H9 (cell line): ENCODE measurements at regions not wholly inside any gene's neighbourhood (a gene's known extent, or its start where the extent isn't known, plus 50 kb on each side); places are given as distances from the start of the nearest gene placed in this dataset.
A peak's percentile ranks its signal among the peaks of the same experiment; 100 is the strongest.

Source experiments
- DNase-seq: peaks from one replicate; pipeline ENCODE4 v3.0.0-alpha.2; 2017
- H2AFZ ChIP-seq: one replicate; pipeline ENCODE4 v1.6.1; 2013; ENCODE audit warnings: mild to moderate bottlenecking, low read length, control low read depth, moderate library complexity
- H2AK5ac ChIP-seq: 2 replicates; pipeline ENCODE4 v1.6.1; 2013; ENCODE audit warnings: low read length, control low read depth, mixed read lengths; ENCODE audit not compliant: insufficient read length
- H2BK120ac ChIP-seq: one replicate; pipeline ENCODE4 v1.6.1; 2013; ENCODE audit warnings: low read depth, mild to moderate bottlenecking, low read length, control low read depth, inconsistent platforms; ENCODE audit not compliant: poor library complexity, severe bottlenecking
- H2BK12ac ChIP-seq: 2 replicates; pipeline ENCODE4 v1.6.1; 2013; ENCODE audit warnings: low read length, control low read depth, mixed read lengths, low read depth; ENCODE audit not compliant: insufficient read length
- H2BK15ac ChIP-seq: 2 replicates; pipeline ENCODE4 v1.6.1; 2013; ENCODE audit warnings: low read depth, low read length, control low read depth
- H2BK20ac ChIP-seq: one replicate; pipeline ENCODE4 v1.6.1; 2013; ENCODE audit warnings: low read depth, mild to moderate bottlenecking, low read length, control low read depth, inconsistent platforms; ENCODE audit not compliant: poor library complexity, severe bottlenecking
- H2BK5ac ChIP-seq: 2 replicates; pipeline ENCODE4 v1.6.1; 2013; ENCODE audit warnings: low read length, control low read depth, mixed read lengths; ENCODE audit not compliant: insufficient read length
- H3K14ac ChIP-seq: 2 replicates; pipeline ENCODE4 v1.6.1; 2013; ENCODE audit warnings: low read length, control low read depth; ENCODE audit not compliant: insufficient read depth
- H3K18ac ChIP-seq: 2 replicates; pipeline ENCODE4 v1.6.1; 2013; ENCODE audit warnings: low read depth, mild to moderate bottlenecking, mixed read lengths, low read length, control low read depth; ENCODE audit not compliant: insufficient read length
- H3K23ac ChIP-seq: 2 replicates; pipeline ENCODE4 v1.6.1; 2013; ENCODE audit warnings: low read length, control low read depth, mixed read lengths, low read depth; ENCODE audit not compliant: insufficient read length
- H3K23me2 ChIP-seq: 2 replicates; pipeline ENCODE4 v1.6.1; 2013; ENCODE audit warnings: low read depth, mild to moderate bottlenecking, mixed read lengths, low read length, control low read depth; ENCODE audit not compliant: insufficient read length, poor library complexity, severe bottlenecking
- H3K27ac ChIP-seq: 2 replicates; pipeline ENCODE4 v1.5.1; 2013; ENCODE audit warnings: low read length, control low read depth, mixed read lengths, low read depth; ENCODE audit not compliant: insufficient read length
- H3K27me3 ChIP-seq: 2 replicates; pipeline ENCODE4 v1.6.1; 2013; ENCODE audit warnings: low read length, control low read depth, inconsistent platforms; ENCODE audit not compliant: insufficient read depth
- H3K4ac ChIP-seq: 2 replicates; pipeline ENCODE4 v1.6.1; 2013; ENCODE audit warnings: low read depth, mild to moderate bottlenecking, control low read depth, inconsistent platforms, low read length, moderate library complexity
- H3K4me1 ChIP-seq: 2 replicates; pipeline ENCODE4 v1.6.1; 2013; ENCODE audit warnings: low read length, control low read depth, inconsistent platforms; ENCODE audit not compliant: insufficient read depth
- H3K4me2 ChIP-seq: 2 replicates; pipeline ENCODE4 v1.6.1; 2013; ENCODE audit warnings: low read length, control low read depth, mixed read lengths; ENCODE audit not compliant: insufficient read length, insufficient read depth
- H3K56ac ChIP-seq: 2 replicates; pipeline ENCODE4 v1.6.1; 2013; ENCODE audit warnings: low read depth, mild to moderate bottlenecking, mixed read lengths, low read length, control low read depth; ENCODE audit not compliant: insufficient read length
- H3K79me1 ChIP-seq: 2 replicates; pipeline ENCODE4 v1.6.1; 2013; ENCODE audit warnings: low read depth, mild to moderate bottlenecking, moderate library complexity, low read length, control low read depth, inconsistent platforms; ENCODE audit not compliant: insufficient read depth, poor library complexity, severe bottlenecking
- H3K79me2 ChIP-seq: 2 replicates; pipeline ENCODE4 v1.6.1; 2013; ENCODE audit warnings: low read length, control low read depth, inconsistent platforms; ENCODE audit not compliant: insufficient read depth
- H3K9ac ChIP-seq: 2 replicates; pipeline ENCODE4 v1.6.1; 2013; ENCODE audit warnings: low read length, control low read depth, mixed read lengths; ENCODE audit not compliant: insufficient read length; ENCODE audit errors: extremely low read depth
- H3K9me3 ChIP-seq: one replicate; pipeline ENCODE4 v1.6.1; 2013; ENCODE audit warnings: low read depth, low read length, inconsistent platforms; ENCODE audit not compliant: control insufficient read depth
- H3T11ph ChIP-seq: one replicate; pipeline ENCODE4 v1.6.1; 2013; ENCODE audit warnings: mild to moderate bottlenecking, low read length, control low read depth, inconsistent platforms
- H4K20me1 ChIP-seq: one replicate; pipeline ENCODE4 v1.6.1; 2013; ENCODE audit not compliant: control insufficient read depth, insufficient read length, insufficient read depth
- H4K5ac ChIP-seq: 2 replicates; pipeline ENCODE4 v1.6.1; 2013; ENCODE audit warnings: low read depth, mild to moderate bottlenecking, mixed read lengths, low read length, control low read depth; ENCODE audit not compliant: insufficient read length
- H4K8ac ChIP-seq: replicated peaks from 2 replicates; pipeline ENCODE4 v1.6.1; 2013; ENCODE audit warnings: low read length, control low read depth, mixed read lengths, low read depth; ENCODE audit not compliant: insufficient read length
- H4K91ac ChIP-seq: 2 replicates; pipeline ENCODE4 v1.6.1; 2013; ENCODE audit warnings: low read depth, mild to moderate bottlenecking, moderate library complexity, mixed read lengths, low read length, control low read depth; ENCODE audit not compliant: insufficient read length
- H3K27ac Mint-ChIP-seq, 3 experiments: 2 replicates in 2 of 3; 3 replicates in 1 of 3; pipeline ENCODE4 v1.8.0; 2020 to 2021; ENCODE audit warnings: mixed read lengths in 3 of 3, mild to moderate bottlenecking in 1 of 3, moderate library complexity in 1 of 3
- H3K27me3 Mint-ChIP-seq: 2 replicates; pipeline ENCODE4 v1.8.0; 2021; ENCODE audit warnings: low read depth, mild to moderate bottlenecking, moderate library complexity, mixed read lengths
- H3K36me3 Mint-ChIP-seq, 3 experiments: 2 replicates in 2 of 3; 3 replicates in 1 of 3; pipeline ENCODE4 v1.8.0; 2020 to 2021; ENCODE audit warnings: low read depth in 3 of 3, mixed read lengths in 3 of 3; ENCODE audit not compliant: insufficient read depth in 1 of 3
- H3K4me1 Mint-ChIP-seq, 2 experiments: 2 replicates each; pipeline ENCODE4 v1.8.0; 2020; ENCODE audit warnings: mixed read lengths in 2 of 2
- H3K4me3 Mint-ChIP-seq, 2 experiments: 2 replicates in 1 of 2; 3 replicates in 1 of 2; pipeline ENCODE4 v1.8.0; 2020 to 2021; ENCODE audit warnings: mild to moderate bottlenecking in 2 of 2, mixed read lengths in 2 of 2, moderate library complexity in 1 of 2
- H3K9me3 Mint-ChIP-seq, 2 experiments: 2 replicates in 1 of 2; 3 replicates in 1 of 2; pipeline ENCODE4 v1.8.0; 2020; ENCODE audit warnings: mild to moderate bottlenecking in 2 of 2, mixed read lengths in 2 of 2, moderate library complexity in 1 of 2
- WGBS: extraction: QIAGEN DNeasy Blood & Tissue Kit; methylation state at CpG from one replicate; pipeline ENCODE4 v1.1.7; 2013; ENCODE audit warnings: missing lambda C conversion rate, low lambda C conversion rate, mixed read lengths; ENCODE audit not compliant: insufficient read length; ENCODE audit errors: extremely low coverage; 5-methylcytosine and 5-hydroxymethylcytosine counted together
- TF ChIP-seq, protein P1 (sequence below): fragments of 200-600 bp; sonication (generic); conservative IDR thresholded peaks from 3 replicates; pipeline ENCODE4 v1.8.0; 2021; ENCODE audit warnings: antibody characterized with exemption, mild to moderate bottlenecking

DNA sequence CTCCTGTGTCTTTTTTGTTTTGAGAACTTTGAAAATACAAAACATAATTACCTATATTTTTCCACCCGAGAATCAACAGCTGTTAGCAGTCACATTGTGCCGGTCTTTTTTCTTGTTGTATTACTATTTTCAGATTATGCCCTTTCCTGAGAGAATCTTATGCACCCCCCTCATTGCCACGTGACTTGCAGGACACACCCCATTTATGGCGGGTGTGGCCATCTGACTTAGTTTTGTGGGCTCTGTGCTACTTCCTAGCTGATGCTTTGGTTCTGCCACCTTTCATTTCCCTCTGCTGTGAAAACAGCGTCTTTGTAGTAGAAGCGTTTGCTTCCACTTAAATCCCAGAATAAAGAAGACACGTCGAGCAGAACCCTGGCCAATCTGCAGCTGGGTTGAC, 82.8 kb upstream of the SOX13 start:
- Histone ChIP-seq H3K4me1 (peaks cover 4% of the 10 kb centered on the region; the same call in 1 of the 2 replicates), H2BK15ac (no peak overlapping the region), H3K4me2 (no peak overlapping the region), H3K27me3 (peaks cover 2% of the 10 kb centered on the region; the same call in 1 of the 2 replicates), H2AK5ac (no peak overlapping the region), H3K79me1 (no peaks in the 10 kb centered on the region), H3T11ph (no peak overlapping the region), H3K23ac (no peak overlapping the region), H3K56ac (no peak overlapping the region), H2BK12ac (no peak overlapping the region), H4K20me1 (no peaks in the 10 kb centered on the region), H4K91ac (no peak overlapping the region), H3K4ac (no peak overlapping the region), H2BK120ac (no peak overlapping the region), H3K14ac (no peak overlapping the region), H3K9me3 (no peaks in the 10 kb centered on the region), H4K8ac (no peak overlapping the region), H4K5ac (no peak overlapping the region), H2BK20ac (no peak overlapping the region), H2AFZ (no peak overlapping the region), H3K9ac (no peak overlapping the region), H3K23me2 (no peaks in the 10 kb centered on the region), H3K27ac (no peak overlapping the region), H3K79me2 (no peaks in the 10 kb centered on the region), H3K18ac (no peak overlapping the region), H2BK5ac (no peak overlapping the region)
- Mint-ChIP-seq H3K27ac (peak overlapping the region in 1 of 3 experiments; percentile 35; a peak in 1 of 7 replicates), H3K36me3 (peaks cover 0 to 18% (median 6%) of the 10 kb centered on the region in 3 experiments; a peak in 5 of 7 replicates), H3K4me1 (peaks cover 42 to 49% of the 10 kb centered on the region in 2 experiments), H3K27me3 (peaks cover 10% of the 10 kb centered on the region), H3K4me3 (no peak overlapping the region), H3K9me3 (peaks cover 12 to 16% of the 10 kb centered on the region in 2 experiments)
- DNase-seq: no peak
- no CpG with 5 or more reads among the region's 8 CpGs for WGBS
- TF ChIP-seq, protein P1, sequence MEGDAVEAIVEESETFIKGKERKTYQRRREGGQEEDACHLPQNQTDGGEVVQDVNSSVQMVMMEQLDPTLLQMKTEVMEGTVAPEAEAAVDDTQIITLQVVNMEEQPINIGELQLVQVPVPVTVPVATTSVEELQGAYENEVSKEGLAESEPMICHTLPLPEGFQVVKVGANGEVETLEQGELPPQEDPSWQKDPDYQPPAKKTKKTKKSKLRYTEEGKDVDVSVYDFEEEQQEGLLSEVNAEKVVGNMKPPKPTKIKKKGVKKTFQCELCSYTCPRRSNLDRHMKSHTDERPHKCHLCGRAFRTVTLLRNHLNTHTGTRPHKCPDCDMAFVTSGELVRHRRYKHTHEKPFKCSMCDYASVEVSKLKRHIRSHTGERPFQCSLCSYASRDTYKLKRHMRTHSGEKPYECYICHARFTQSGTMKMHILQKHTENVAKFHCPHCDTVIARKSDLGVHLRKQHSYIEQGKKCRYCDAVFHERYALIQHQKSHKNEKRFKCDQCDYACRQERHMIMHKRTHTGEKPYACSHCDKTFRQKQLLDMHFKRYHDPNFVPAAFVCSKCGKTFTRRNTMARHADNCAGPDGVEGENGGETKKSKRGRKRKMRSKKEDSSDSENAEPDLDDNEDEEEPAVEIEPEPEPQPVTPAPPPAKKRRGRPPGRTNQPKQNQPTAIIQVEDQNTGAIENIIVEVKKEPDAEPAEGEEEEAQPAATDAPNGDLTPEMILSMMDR: no peak
